GM19452 (cell line): ENCODE measurements at regions not wholly inside any gene's neighbourhood (a gene's known extent, or its start where the extent isn't known, plus 50 kb on each side); places are given as distances from the start of the nearest gene placed in this dataset.

Source experiments
- ATAC-seq: cut with Tn5 transposase; IDR thresholded peaks from one replicate; pipeline ENCODE4 v1.9.1; 2021; ENCODE audit not compliant: unreplicated experiment

DNA sequence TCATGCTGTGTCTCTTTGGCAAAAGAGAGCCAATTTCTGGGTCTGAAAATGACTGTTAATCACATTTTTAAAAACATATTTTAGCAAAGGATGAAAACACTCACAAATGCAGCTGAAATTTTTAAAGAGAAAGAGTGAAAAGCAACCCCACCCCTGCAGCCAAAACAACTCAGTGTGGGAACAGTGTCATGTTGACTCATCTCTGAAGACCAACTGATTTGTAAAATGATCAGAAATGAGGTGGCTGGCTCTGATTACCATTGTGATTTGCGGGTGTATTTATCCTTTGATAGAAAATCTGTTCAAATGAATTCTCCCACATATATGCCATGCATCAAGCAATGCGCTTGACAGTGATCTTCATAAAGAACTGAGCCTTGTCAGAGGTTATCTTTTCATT lies 287.0 kb upstream of the ESRRG start:
- ATAC-seq, result no peak

- no peak for ATAC-seq
Measured at GRCh38 chr1:217009376-217009775, 286.1 kb upstream of the ESRRG start.

- no peak for ATAC-seq
Measured at GRCh38 chr1:217004776-217005436, 281.7 kb upstream of the ESRRG start.

DNA sequence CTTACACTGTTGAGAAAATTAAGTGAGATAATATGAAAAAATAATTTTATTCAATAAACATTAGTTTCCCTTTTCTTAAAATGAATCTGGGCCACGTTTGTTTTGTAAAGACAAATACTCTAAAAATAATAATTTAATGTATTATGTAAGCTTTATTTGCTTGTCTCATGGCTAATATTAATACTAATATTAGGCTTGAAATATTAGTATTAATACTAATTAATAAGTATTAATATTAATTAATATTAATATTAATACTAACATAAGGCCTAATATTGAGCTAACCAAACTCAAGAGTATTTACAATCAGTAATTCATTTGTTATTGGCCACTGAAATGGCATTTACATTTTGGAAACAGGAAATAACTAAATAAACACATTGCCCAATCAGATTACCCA lies 280.1 kb upstream of the ESRRG start:
- ATAC-seq, result no peak

DNA sequence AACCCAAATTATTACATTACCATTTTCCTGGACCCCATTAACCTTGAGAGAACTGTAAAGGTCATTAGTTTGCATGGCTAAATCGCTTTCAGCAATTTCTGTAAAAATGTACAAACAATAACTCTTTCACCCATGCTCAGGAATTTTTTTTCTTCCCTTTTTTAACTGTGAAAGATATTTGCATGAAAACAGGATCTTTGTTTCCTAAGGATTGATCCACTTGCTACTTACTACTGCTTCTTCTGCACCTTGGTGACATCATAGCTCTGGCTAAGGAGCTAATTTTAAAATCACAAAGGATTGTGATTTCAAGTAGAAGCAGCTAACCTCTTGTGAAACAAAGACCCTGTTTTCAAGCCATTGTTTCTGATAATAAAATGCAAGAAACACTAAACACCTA lies 274.6 kb upstream of the ESRRG start:
- ATAC-seq, result no peak

GRCh38 chr1:216997069-216997468 lies 273.8 kb upstream of the ESRRG start:
- ATAC-seq, result no peak

- no peak for ATAC-seq
Measured at GRCh38 chr1:216984536-216984935, 261.3 kb upstream of the ESRRG start.

DNA sequence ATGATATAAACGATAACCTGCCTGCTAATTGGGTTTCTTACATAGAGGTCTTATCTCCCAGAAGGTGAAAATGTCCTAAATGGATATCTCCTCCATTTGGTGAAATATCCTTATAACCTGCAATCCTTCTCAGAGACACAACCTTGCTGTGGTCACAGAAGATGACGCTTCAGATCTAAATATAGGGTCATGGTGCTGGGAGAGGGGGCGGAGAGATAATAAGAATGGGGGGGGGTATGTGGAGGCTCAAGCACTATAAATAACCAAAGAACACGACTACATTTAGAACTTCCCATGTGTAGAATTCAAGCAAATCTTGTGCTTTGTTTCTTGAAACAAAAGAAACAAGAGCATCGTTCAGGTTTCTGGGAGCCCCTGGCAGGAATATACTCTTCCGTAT lies 260.6 kb upstream of the ESRRG start:
- ATAC-seq, result no peak

DNA sequence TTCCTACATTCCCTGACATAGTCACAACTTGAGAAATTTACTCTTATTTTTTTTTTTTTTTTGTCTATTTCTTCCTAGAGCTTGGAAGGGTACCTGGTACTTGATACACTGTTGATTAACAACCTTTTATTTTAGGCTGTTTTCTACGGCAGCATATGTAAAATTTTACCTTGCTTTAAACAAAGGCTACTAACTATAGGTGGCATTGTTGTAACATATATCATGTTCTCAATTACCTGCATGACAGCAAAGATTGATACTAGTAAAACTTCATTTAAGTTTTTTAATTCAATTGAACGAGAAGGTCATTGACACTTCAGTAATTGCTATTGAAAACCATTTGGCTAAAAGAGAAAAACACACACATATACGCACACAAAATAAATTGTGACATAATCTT lies 238.3 kb upstream of the ESRRG start:
- no peak for ATAC-seq

GRCh38 chr1:216960716-216961115 lies 237.5 kb upstream of the ESRRG start:
- no peak for ATAC-seq

- no peak for ATAC-seq
Measured at GRCh38 chr1:216958569-216958968, 235.3 kb upstream of the ESRRG start.

GRCh38 chr1:216953495-216953894 lies 230.3 kb upstream of the ESRRG start:
- no peak for ATAC-seq

GRCh38 chr1:216952864-216953263 lies 229.6 kb upstream of the ESRRG start:
- no peak for ATAC-seq

GRCh38 chr1:216945538-216946080 lies 222.4 kb upstream of the ESRRG start:
- ATAC-seq, result no peak

DNA sequence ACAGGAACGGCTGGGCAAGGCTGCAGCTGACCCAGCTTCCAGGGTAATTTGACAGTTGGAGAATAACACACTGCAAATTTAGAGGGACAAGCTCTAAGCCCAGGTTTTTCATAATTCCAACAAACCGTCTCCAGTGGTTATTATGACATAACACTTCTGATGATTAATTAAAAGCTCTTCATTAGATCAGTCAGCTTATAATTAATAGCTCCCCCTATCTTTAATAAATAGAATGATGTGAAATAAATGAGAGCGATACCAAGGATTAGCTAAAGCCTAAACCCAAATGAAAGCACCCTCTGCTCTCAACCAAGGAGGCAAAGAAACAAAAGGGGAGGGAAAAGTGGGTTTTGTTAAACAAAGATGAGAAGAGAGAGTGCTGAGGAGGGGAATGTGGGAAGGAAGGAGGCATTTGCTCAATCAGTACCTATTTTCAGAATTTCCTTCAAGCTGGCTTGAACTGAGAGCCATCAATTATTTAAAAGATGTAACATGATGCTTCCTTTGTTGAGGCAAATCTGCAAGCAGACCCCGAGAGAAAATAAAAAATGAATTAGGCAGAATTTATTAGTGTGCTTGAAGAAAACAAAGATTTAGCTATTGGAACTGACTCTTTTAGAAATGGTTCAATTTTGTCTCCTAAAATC lies 221.8 kb upstream of the ESRRG start:
- ATAC-seq, result no peak

DNA sequence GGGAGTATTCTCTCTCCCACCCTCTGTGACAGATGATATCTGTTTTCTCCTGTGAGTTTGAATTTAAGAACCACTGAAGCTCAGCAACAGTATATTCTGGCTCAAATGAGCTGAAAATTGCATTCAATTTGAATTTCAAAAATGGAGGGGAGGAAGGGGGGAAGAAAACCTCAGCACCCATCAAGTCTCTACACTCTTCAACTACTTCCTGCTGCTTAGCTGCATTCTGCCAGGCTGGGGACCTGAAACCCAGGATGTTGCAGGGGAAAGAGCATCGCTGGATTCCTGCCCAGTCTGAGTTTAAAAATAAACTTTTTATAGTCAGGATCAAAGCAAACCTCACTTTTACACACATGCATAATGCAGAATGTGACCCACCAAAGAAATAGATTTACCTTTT lies 214.3 kb upstream of the ESRRG start:
- no peak for ATAC-seq

DNA sequence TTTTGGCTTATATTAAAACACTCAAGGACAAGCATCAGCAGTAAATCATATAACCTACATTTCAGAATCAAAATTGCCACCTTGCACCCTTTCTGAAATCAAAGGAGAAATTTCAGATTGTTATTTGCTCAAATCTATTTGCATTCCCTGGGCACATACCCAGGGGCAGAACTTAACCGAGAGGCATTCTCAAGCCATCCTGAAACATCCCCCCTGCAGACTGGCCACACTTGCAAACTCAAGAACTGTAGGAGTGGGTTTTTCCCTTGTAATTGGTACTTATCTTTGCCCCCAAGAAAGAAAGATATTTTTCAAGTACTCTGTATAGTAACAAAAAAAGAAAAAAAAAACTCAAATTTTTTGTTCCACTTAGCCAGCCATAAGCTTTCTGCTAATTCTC lies 213.6 kb upstream of the ESRRG start:
- no peak for ATAC-seq

GRCh38 chr1:216935901-216936300 lies 212.7 kb upstream of the ESRRG start:
- ATAC-seq, result no peak

DNA sequence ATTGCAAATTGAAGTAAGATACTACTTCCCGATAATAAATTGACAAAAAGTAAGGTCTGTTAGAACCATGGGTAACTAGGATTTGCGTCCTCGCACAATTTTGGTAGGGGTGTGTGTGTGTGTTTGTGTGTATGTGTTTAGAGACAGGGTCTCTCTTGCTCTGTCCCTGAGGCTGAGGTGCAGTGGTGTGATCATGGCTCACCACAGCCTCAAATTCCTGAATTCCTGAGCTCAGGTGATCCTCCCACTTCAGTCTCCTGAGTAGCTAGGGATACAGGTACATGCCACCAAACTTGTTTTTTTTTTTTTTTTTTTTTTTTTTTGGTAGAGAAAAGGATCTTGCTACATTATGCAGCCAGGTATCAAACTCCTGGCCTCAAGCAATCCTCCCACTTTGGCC lies 209.2 kb upstream of the ESRRG start:
- ATAC-seq, result no peak

GRCh38 chr1:216929870-216930582 lies 206.8 kb upstream of the ESRRG start:
- ATAC-seq, result no peak

GRCh38 chr1:216927633-216928032 lies 204.4 kb upstream of the ESRRG start:
- no peak for ATAC-seq
